ENCODE measurements at regions not wholly inside any gene's neighbourhood (a gene's known extent, or its start where the extent isn't known, plus 50 kb on each side); places are given as distances from the start of the nearest gene placed in this dataset.

- no peaks in the 10 kb centered on the region for H3K27me3 Mint-ChIP-seq (ENCODE audit: low read depth)
- ATAC-seq (replicated peaks in 1 of 2) (no peak), DNase-seq (no peak)
- H3K27ac Mint-ChIP-seq = no peak overlapping the region
- no peaks in the 10 kb centered on the region for H3K36me3 Mint-ChIP-seq (ENCODE audit: insufficient read depth in 2 of 2)
- peaks cover 2 to 3% of the 10 kb centered on the region in 2 donors for H3K9me3 Mint-ChIP-seq
- no peak overlapping the region for H3K4me3 Mint-ChIP-seq
- H3K4me1 Mint-ChIP-seq (ENCODE audit: low read depth) = no peaks in the 10 kb centered on the region
These were observed 56.4 kb upstream of the F13A1 start for GRCh38 chr6:6376845-6377244.

- DNase-seq = no peak
- Mint-ChIP-seq H3K4me1 (ENCODE audit: low read depth) (no peaks in the 10 kb centered on the region), H3K27me3 (ENCODE audit: low read depth) (peaks cover 2% of the 10 kb centered on the region), H3K27ac (no peak overlapping the region), H3K9me3 (peaks cover 2 to 3% of the 10 kb centered on the region in 2 donors), H3K4me3 (no peak overlapping the region), H3K36me3 (ENCODE audit: insufficient read depth in 2 of 2) (no peaks in the 10 kb centered on the region)
- ATAC-seq (replicated peaks in 1 of 2) = no peak
These were observed 57.2 kb upstream of the F13A1 start for GRCh38 chr6:6377621-6378020.

GRCh38 chr6:6379573-6379972 is 59.1 kb upstream of the F13A1 start:
- DNase-seq = no peak
- Mint-ChIP-seq H3K4me3 (no peak overlapping the region), H3K27ac (no peak overlapping the region), H3K27me3 (ENCODE audit: low read depth) (peaks cover 6% of the 10 kb centered on the region), H3K36me3 (ENCODE audit: insufficient read depth in 2 of 2) (no peaks in the 10 kb centered on the region), H3K4me1 (ENCODE audit: low read depth) (no peaks in the 10 kb centered on the region), H3K9me3 (no peaks in the 10 kb centered on the region)
- no peak for ATAC-seq (replicated peaks in 1 of 2)

- Mint-ChIP-seq H3K4me1 (ENCODE audit: low read depth) (no peaks in the 10 kb centered on the region), H3K27ac (no peak overlapping the region), H3K27me3 (ENCODE audit: low read depth) (peaks cover 6% of the 10 kb centered on the region), H3K36me3 (ENCODE audit: insufficient read depth in 2 of 2) (no peaks in the 10 kb centered on the region), H3K4me3 (no peak overlapping the region), H3K9me3 (no peaks in the 10 kb centered on the region)
- no peak for ATAC-seq (replicated peaks in 1 of 2)
- DNase-seq = no peak
These were observed 64.1 kb upstream of the F13A1 start for GRCh38 chr6:6384520-6384919.

- DNase-seq = no peak
These were observed 65.5 kb upstream of the F13A1 start for GRCh38 chr6:6386010-6386409.

GRCh38 chr6:6390849-6391602 is 70.6 kb upstream of the F13A1 start:
- Mint-ChIP-seq H3K27ac (no peak overlapping the region), H3K27me3 (ENCODE audit: low read depth) (peaks cover 19% of the 10 kb centered on the region), H3K4me3 (no peak overlapping the region), H3K36me3 (ENCODE audit: insufficient read depth in 2 of 2) (no peaks in the 10 kb centered on the region), H3K9me3 (no peaks in the 10 kb centered on the region), H3K4me1 (ENCODE audit: low read depth) (no peaks in the 10 kb centered on the region)
- DNase-seq (no peak), ATAC-seq (replicated peaks in 1 of 2) (no peak)

More at GRCh38 chr6:6386010-6386409, 65.5 kb upstream of the F13A1 start:
- Mint-ChIP-seq H3K27me3 (ENCODE audit: low read depth) (peaks cover 12% of the 10 kb centered on the region), H3K9me3 (no peaks in the 10 kb centered on the region), H3K27ac (no peak overlapping the region), H3K4me1 (ENCODE audit: low read depth) (no peaks in the 10 kb centered on the region), H3K4me3 (no peak overlapping the region), H3K36me3 (ENCODE audit: insufficient read depth in 2 of 2) (no peaks in the 10 kb centered on the region)
- ATAC-seq (replicated peaks in 1 of 2) = no peak

- Mint-ChIP-seq H3K9me3 (no peaks in the 10 kb centered on the region), H3K27ac (no peak overlapping the region), H3K27me3 (ENCODE audit: low read depth) (peaks cover 32% of the 10 kb centered on the region), H3K4me3 (no peak overlapping the region), H3K4me1 (ENCODE audit: low read depth) (no peaks in the 10 kb centered on the region), H3K36me3 (ENCODE audit: insufficient read depth in 2 of 2) (no peaks in the 10 kb centered on the region)
- ATAC-seq (replicated peaks in 1 of 2) (no peak), DNase-seq (no peak)
These were observed 72.0 kb upstream of the F13A1 start for GRCh38 chr6:6392214-6393068.

GRCh38 chr6:6393069-6393529 is 72.6 kb upstream of the F13A1 start:
- Mint-ChIP-seq H3K36me3 (ENCODE audit: insufficient read depth in 2 of 2) (no peaks in the 10 kb centered on the region), H3K27me3 (ENCODE audit: low read depth) (peaks cover 32% of the 10 kb centered on the region), H3K27ac (no peak overlapping the region), H3K9me3 (no peaks in the 10 kb centered on the region), H3K4me3 (no peak overlapping the region), H3K4me1 (ENCODE audit: low read depth) (no peaks in the 10 kb centered on the region)
- ATAC-seq (replicated peaks in 1 of 2) = no peak
- DNase-seq = no peak

GRCh38 chr6:6395581-6396197 is 75.2 kb upstream of the F13A1 start:
- ATAC-seq (replicated peaks in 1 of 2) (no peak), DNase-seq (no peak)
- no peak overlapping the region for H3K4me3 Mint-ChIP-seq
- H3K27ac Mint-ChIP-seq = no peak overlapping the region
- no peaks in the 10 kb centered on the region for H3K36me3 Mint-ChIP-seq (ENCODE audit: insufficient read depth in 2 of 2)
- H3K27me3 Mint-ChIP-seq (ENCODE audit: low read depth) = peaks cover 29% of the 10 kb centered on the region
- no peaks in the 10 kb centered on the region for H3K4me1 Mint-ChIP-seq (ENCODE audit: low read depth)
- no peaks in the 10 kb centered on the region for H3K9me3 Mint-ChIP-seq

- peaks cover 0 to 2% of the 10 kb centered on the region in 2 donors for H3K9me3 Mint-ChIP-seq
- ATAC-seq (replicated peaks in 1 of 2) (no peak), DNase-seq (no peak)
- no peak overlapping the region for H3K27ac Mint-ChIP-seq
- H3K4me1 Mint-ChIP-seq (ENCODE audit: low read depth) = no peaks in the 10 kb centered on the region
- H3K27me3 Mint-ChIP-seq (ENCODE audit: low read depth) = peaks cover 25% of the 10 kb centered on the region
- no peaks in the 10 kb centered on the region for H3K36me3 Mint-ChIP-seq (ENCODE audit: insufficient read depth in 2 of 2)
- no peak overlapping the region for H3K4me3 Mint-ChIP-seq
These were observed 77.4 kb upstream of the F13A1 start for GRCh38 chr6:6397842-6398241.

GRCh38 chr6:6399568-6399967 is 79.1 kb upstream of the F13A1 start:
- no peaks in the 10 kb centered on the region for H3K36me3 Mint-ChIP-seq (ENCODE audit: insufficient read depth in 2 of 2)
- H3K27me3 Mint-ChIP-seq (ENCODE audit: low read depth) = peaks cover 17% of the 10 kb centered on the region
- ATAC-seq (replicated peaks in 1 of 2) (no peak), DNase-seq (no peak)
- no peak overlapping the region for H3K4me3 Mint-ChIP-seq
- H3K9me3 Mint-ChIP-seq = peaks cover 0 to 2% of the 10 kb centered on the region in 2 donors
- H3K4me1 Mint-ChIP-seq (ENCODE audit: low read depth) = no peaks in the 10 kb centered on the region
- no peak overlapping the region for H3K27ac Mint-ChIP-seq

GRCh38 chr6:6401401-6401800 is 80.9 kb upstream of the F13A1 start:
- H3K9me3 Mint-ChIP-seq = peaks cover 0 to 2% of the 10 kb centered on the region in 2 donors
- H3K4me3 Mint-ChIP-seq = no peak overlapping the region
- no peak overlapping the region for H3K27ac Mint-ChIP-seq
- H3K27me3 Mint-ChIP-seq (ENCODE audit: low read depth) = peaks cover 10% of the 10 kb centered on the region
- H3K4me1 Mint-ChIP-seq (ENCODE audit: low read depth) = no peaks in the 10 kb centered on the region
- no peaks in the 10 kb centered on the region for H3K36me3 Mint-ChIP-seq (ENCODE audit: insufficient read depth in 2 of 2)
- ATAC-seq (replicated peaks in 1 of 2) (no peak), DNase-seq (no peak)

- H3K36me3 Mint-ChIP-seq (ENCODE audit: insufficient read depth in 2 of 2) = no peaks in the 10 kb centered on the region
- H3K9me3 Mint-ChIP-seq = peaks cover 0 to 2% of the 10 kb centered on the region in 2 donors
- no peak overlapping the region for H3K4me3 Mint-ChIP-seq
- no peak for ATAC-seq (replicated peaks in 1 of 2)
- peaks cover 4% of the 10 kb centered on the region for H3K27me3 Mint-ChIP-seq (ENCODE audit: low read depth)
- H3K27ac Mint-ChIP-seq = no peak overlapping the region
- H3K4me1 Mint-ChIP-seq (ENCODE audit: low read depth) = no peaks in the 10 kb centered on the region
- no peak for DNase-seq
These were observed 81.5 kb upstream of the F13A1 start for GRCh38 chr6:6402006-6402405.
